ENCODE measurements at regions not wholly inside any gene's neighbourhood (a gene's known extent, or its start where the extent isn't known, plus 50 kb on each side); places are given as distances from the start of the nearest gene placed in this dataset.

DNA sequence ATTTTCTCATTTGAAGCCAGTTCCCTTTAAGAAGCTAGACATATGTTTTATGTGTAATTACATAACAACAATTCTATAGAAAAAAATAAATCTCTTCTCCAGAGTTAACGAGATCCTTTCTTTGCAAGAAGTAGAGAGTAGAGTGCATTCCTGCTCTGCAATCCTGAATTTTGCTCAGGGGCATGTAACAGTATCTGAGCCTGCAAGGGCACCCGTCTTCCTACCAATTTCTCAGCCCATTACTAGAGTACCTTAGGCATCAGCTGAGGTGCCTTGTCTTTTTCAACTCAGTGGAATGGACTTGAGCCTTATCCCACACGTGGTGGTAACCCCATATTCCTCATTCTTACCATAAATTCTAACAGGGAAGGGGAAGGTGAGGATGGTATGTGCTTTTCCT lies 205.9 kb downstream of the IKZF2 start:
- H3K27ac ChIP-seq (ENCODE audit: low read length) = no peak overlapping the region

DNA sequence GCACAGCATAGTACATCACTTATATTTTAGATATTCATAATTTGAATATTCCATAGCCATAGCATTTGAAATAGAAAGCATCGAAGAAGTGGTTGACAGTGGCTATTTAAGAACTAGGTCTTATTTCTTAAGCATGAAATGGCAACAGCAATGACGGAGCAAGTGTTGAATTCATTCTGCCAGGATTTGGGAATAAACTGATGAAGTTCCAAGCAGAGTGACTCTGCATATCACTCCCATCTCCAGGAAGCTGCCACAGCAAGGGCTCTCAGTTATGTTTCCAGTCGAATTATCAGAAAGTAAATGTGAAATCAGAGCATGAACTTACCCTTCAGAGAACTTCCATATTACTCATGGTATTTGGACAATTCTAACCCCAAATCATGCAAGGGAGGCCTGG lies 208.1 kb downstream of the IKZF2 start:
- Histone ChIP-seq H2AFZ (ENCODE audit: low read depth, low read length) (no peak overlapping the region), H3K4me1 (ENCODE audit: low read length) (no peaks in the 10 kb centered on the region), H3K9ac (ENCODE audit: low read length) (no peak overlapping the region), H3K9me3 (ENCODE audit: insufficient read depth, low read length) (no peaks in the 10 kb centered on the region), H4K20me1 (ENCODE audit: insufficient read depth, low read length) (no peaks in the 10 kb centered on the region), H3K4me3 (ENCODE audit: low read length) (no peak overlapping the region), H3K27me3 (ENCODE audit: low read depth, low read length) (no peaks in the 10 kb centered on the region), H3K27ac (ENCODE audit: low read length) (no peak overlapping the region), H3K36me3 (replicated peaks; ENCODE audit: low read depth, low read length) (no peaks in the 10 kb centered on the region), H3K4me2 (ENCODE audit: low read length) (no peak overlapping the region), H3K79me2 (ENCODE audit: low read length) (no peaks in the 10 kb centered on the region)
- TF ChIP-seq EZH2phosphoT487 (IDR thresholded peaks at IDR 0.05; ENCODE audit: low read depth) = no peak
- TF ChIP-seq, protein P1, sequence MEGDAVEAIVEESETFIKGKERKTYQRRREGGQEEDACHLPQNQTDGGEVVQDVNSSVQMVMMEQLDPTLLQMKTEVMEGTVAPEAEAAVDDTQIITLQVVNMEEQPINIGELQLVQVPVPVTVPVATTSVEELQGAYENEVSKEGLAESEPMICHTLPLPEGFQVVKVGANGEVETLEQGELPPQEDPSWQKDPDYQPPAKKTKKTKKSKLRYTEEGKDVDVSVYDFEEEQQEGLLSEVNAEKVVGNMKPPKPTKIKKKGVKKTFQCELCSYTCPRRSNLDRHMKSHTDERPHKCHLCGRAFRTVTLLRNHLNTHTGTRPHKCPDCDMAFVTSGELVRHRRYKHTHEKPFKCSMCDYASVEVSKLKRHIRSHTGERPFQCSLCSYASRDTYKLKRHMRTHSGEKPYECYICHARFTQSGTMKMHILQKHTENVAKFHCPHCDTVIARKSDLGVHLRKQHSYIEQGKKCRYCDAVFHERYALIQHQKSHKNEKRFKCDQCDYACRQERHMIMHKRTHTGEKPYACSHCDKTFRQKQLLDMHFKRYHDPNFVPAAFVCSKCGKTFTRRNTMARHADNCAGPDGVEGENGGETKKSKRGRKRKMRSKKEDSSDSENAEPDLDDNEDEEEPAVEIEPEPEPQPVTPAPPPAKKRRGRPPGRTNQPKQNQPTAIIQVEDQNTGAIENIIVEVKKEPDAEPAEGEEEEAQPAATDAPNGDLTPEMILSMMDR (IDR thresholded peaks at IDR 0.05; ENCODE audit: low read depth, low read length) = no peak

More for the DNA sequence above, 205.9 kb downstream of the IKZF2 start:
- H3K79me2 ChIP-seq (ENCODE audit: low read length) = no peaks in the 10 kb centered on the region
- TF ChIP-seq, protein P1 (IDR thresholded peaks at IDR 0.05; ENCODE audit: low read depth, low read length) = no peak
- TF ChIP-seq EZH2phosphoT487 (IDR thresholded peaks at IDR 0.05; ENCODE audit: low read depth) = no peak
- no peaks in the 10 kb centered on the region for H3K9me3 ChIP-seq (ENCODE audit: insufficient read depth, low read length)
- no peaks in the 10 kb centered on the region for H4K20me1 ChIP-seq (ENCODE audit: insufficient read depth, low read length)
- no peak overlapping the region for H3K9ac ChIP-seq (ENCODE audit: low read length)
- H3K4me2 ChIP-seq (ENCODE audit: low read length) = no peak overlapping the region
- H3K27me3 ChIP-seq (ENCODE audit: low read depth, low read length) = no peaks in the 10 kb centered on the region
- no peaks in the 10 kb centered on the region for H3K4me1 ChIP-seq (ENCODE audit: low read length)
- H2AFZ ChIP-seq (ENCODE audit: low read depth, low read length) = no peak overlapping the region
- no peak overlapping the region for H3K4me3 ChIP-seq (ENCODE audit: low read length)
- H3K36me3 ChIP-seq (replicated peaks; ENCODE audit: low read depth, low read length) = no peaks in the 10 kb centered on the region

GRCh38 chr2:212941361-212941760 lies 210.1 kb downstream of the IKZF2 start:
- no peaks in the 10 kb centered on the region for H3K36me3 ChIP-seq (replicated peaks; ENCODE audit: low read depth, low read length)
- H3K27me3 ChIP-seq (ENCODE audit: low read depth, low read length) = no peaks in the 10 kb centered on the region
- H2AFZ ChIP-seq (ENCODE audit: low read depth, low read length) = no peak overlapping the region
- H3K9ac ChIP-seq (ENCODE audit: low read length) = no peak overlapping the region
- TF ChIP-seq, protein P1 (IDR thresholded peaks at IDR 0.05; ENCODE audit: low read depth, low read length) = no peak
- TF ChIP-seq EZH2phosphoT487 (IDR thresholded peaks at IDR 0.05; ENCODE audit: low read depth) = no peak
- no peak overlapping the region for H3K27ac ChIP-seq (ENCODE audit: low read length)
- no peaks in the 10 kb centered on the region for H3K79me2 ChIP-seq (ENCODE audit: low read length)
- H3K9me3 ChIP-seq (ENCODE audit: insufficient read depth, low read length) = no peaks in the 10 kb centered on the region
- no peak overlapping the region for H3K4me3 ChIP-seq (ENCODE audit: low read length)
- no peaks in the 10 kb centered on the region for H4K20me1 ChIP-seq (ENCODE audit: insufficient read depth, low read length)
- H3K4me1 ChIP-seq (ENCODE audit: low read length) = no peaks in the 10 kb centered on the region
- no peak overlapping the region for H3K4me2 ChIP-seq (ENCODE audit: low read length)

DNA sequence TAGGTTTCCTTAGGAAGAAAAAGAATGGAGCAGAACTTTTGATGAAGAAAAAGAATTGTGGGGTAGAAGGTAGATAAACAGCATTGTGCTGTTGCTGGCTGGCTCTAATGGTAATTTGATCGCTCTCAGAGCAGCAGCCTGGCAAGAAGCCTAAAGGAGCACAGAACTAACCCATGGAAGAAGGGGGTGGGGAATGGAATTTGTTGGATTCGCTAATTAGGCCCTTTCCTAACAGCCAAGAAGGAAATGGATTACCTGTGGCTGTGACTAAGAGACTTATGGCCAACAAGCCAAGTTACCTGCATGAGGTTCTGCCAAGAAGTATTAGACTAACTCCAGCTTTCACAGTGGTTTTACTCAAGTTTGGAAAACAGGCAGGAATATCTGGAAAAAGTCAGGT lies 210.6 kb downstream of the IKZF2 start:
- Histone ChIP-seq H3K4me1 (ENCODE audit: low read length) (no peaks in the 10 kb centered on the region), H3K27ac (ENCODE audit: low read length) (no peak overlapping the region), H3K4me2 (ENCODE audit: low read length) (no peak overlapping the region), H3K27me3 (ENCODE audit: low read depth, low read length) (no peaks in the 10 kb centered on the region), H4K20me1 (ENCODE audit: insufficient read depth, low read length) (no peaks in the 10 kb centered on the region), H3K4me3 (ENCODE audit: low read length) (no peak overlapping the region), H3K9me3 (ENCODE audit: insufficient read depth, low read length) (no peaks in the 10 kb centered on the region), H3K79me2 (ENCODE audit: low read length) (no peaks in the 10 kb centered on the region), H2AFZ (ENCODE audit: low read depth, low read length) (no peak overlapping the region), H3K36me3 (replicated peaks; ENCODE audit: low read depth, low read length) (no peaks in the 10 kb centered on the region), H3K9ac (ENCODE audit: low read length) (no peak overlapping the region)
- TF ChIP-seq, protein P1 (IDR thresholded peaks at IDR 0.05; ENCODE audit: low read depth, low read length) = no peak
- no peak for TF ChIP-seq EZH2phosphoT487 (IDR thresholded peaks at IDR 0.05; ENCODE audit: low read depth)

All from OCI-LY3 (cell line).